HCT116 (cell line): ENCODE measurements at regions not wholly inside any gene's neighbourhood (a gene's known extent, or its start where the extent isn't known, plus 50 kb on each side); places are given as distances from the start of the nearest gene placed in this dataset.

ENCODE experiments used
- ATAC-seq: fragments of 200-7000 bp; cut with Tn5 transposase; 2 replicates; pipeline ENCODE4 v1.9.1; 2020; ENCODE audit warnings: mild to moderate bottlenecking, moderate library complexity
- BruUV-seq: library from RNA; stranded (reverse); fragments of 400-500 nt; replicated peaks from 2 replicates; lab custom pipeline; 2021; lab: Mats Ljungman, UMichigan
- CTCF ChIA-PET: fragments of 300-600 bp; sonication (Branson Sonifier 250); formaldehyde crosslinking; loops from one replicate; lab custom pipeline; 2021; ENCODE audit warnings: antibody characterized with exemption; lab: Charles Lee
- POLR2A ChIA-PET: fragments of 300-600, 350-600 bp; sonication (Branson Sonifier 250); formaldehyde crosslinking; loops from one replicate; lab custom pipeline; 2021; ENCODE audit warnings: antibody characterized with exemption; lab: Charles Lee
- RAD21 ChIA-PET, 2 experiments: fragments of 300-600 bp; sonication (Branson Sonifier 250); formaldehyde crosslinking; loops; one replicate each; lab custom pipeline; 2023; ENCODE audit warnings: low total read pairs in 2 of 2; ENCODE audit not compliant: uncharacterized antibody in 2 of 2, unreplicated experiment in 2 of 2, low non-redundant PET in 1 of 2; lab: Charles Lee
- DNase-seq: peaks from one replicate; pipeline ENCODE4 v3.0.0-alpha.2; 2010; ENCODE audit warnings: low read depth, low spot score
- H2AFZ ChIP-seq: fragments of 200-600 bp; shearing (Covaris generic), sonication (generic); 2 replicates; pipeline ENCODE4 v1.6.1; 2017; ENCODE audit warnings: low read depth, mixed run types, mixed read lengths, antibody characterized with exemption, low read length; ENCODE audit not compliant: poor library complexity, severe bottlenecking
- H3K27ac ChIP-seq: 2 replicates; pipeline ENCODE4 v1.5.1; 2012; ENCODE audit warnings: low read depth, low read length
- H3K27me3 ChIP-seq: fragments of 200-600 bp; sonication (generic); 2 replicates; pipeline ENCODE4 v1.6.1; 2016; ENCODE audit warnings: mixed run types, low read length, mixed read lengths; ENCODE audit not compliant: insufficient read depth
- H3K36me3 ChIP-seq, 2 experiments: fragments of 200-500 bp in 1 of 2; fragments of 200-600 bp in 1 of 2; sonication (Bioruptor generic) in 1 of 2; sonication (generic) in 1 of 2; 2 replicates each; pipeline versions ENCODE4 v1.5.1 to v1.6.1; 2014 to 2016; ENCODE audit warnings: low read length in 2 of 2, inconsistent platforms in 1 of 2, mixed read lengths in 1 of 2, mixed run types in 1 of 2; ENCODE audit not compliant: insufficient read depth in 2 of 2, control insufficient read depth in 1 of 2
- H3K4me1 ChIP-seq, 2 experiments: fragments of 200-600 bp in 1 of 2; sonication (generic) in 1 of 2; 2 replicates each; pipeline versions ENCODE4 v1.5.1 to v1.6.1; 2012 to 2017; ENCODE audit warnings: low read length in 2 of 2, inconsistent platforms in 1 of 2, mild to moderate bottlenecking in 1 of 2, mixed read lengths in 1 of 2, mixed run types in 1 of 2, moderate library complexity in 1 of 2; ENCODE audit not compliant: insufficient read depth in 2 of 2, control insufficient read depth in 1 of 2
- H3K4me2 ChIP-seq: fragments of 200-600 bp; sonication (generic); 2 replicates; pipeline ENCODE4 v1.6.1; 2017; ENCODE audit warnings: mixed run types, low read length, mixed read lengths
- H3K4me3 ChIP-seq, 2 experiments: fragments of 200-600 bp in 1 of 2; sonication (generic) in 1 of 2; replicated peaks in 1 of 2; 2 replicates each; pipeline ENCODE4 v1.5.1; 2011 to 2016; ENCODE audit warnings: low read length in 2 of 2, control low read depth in 1 of 2, low read depth in 1 of 2, mild to moderate bottlenecking in 1 of 2, mixed read lengths in 1 of 2, mixed run types in 1 of 2
- H3K79me2 ChIP-seq: fragments of 200-600 bp; sonication (generic); 2 replicates; pipeline ENCODE4 v1.6.1; 2017; ENCODE audit warnings: mild to moderate bottlenecking, mixed run types, low read length, moderate library complexity, mixed read lengths; ENCODE audit not compliant: insufficient read depth
- H3K9ac ChIP-seq: fragments of 200-600 bp; sonication (generic); 2 replicates; pipeline ENCODE4 v1.6.1; 2016; ENCODE audit warnings: low read length, mixed read lengths
- H3K9me2 ChIP-seq: fragments of 200-600 bp; sonication (generic), shearing (Covaris generic); 2 replicates; pipeline ENCODE4 v1.6.1; 2017; ENCODE audit warnings: mixed run types, mild to moderate bottlenecking, moderate library complexity; ENCODE audit not compliant: insufficient read depth
- H3K9me3 ChIP-seq, 2 experiments: fragments of 200-500 bp in 1 of 2; fragments of 200-600 bp in 1 of 2; sonication (Bioruptor generic) in 1 of 2; sonication (generic) in 1 of 2; 2 replicates each; pipeline ENCODE4 v1.6.1; 2014 to 2017; ENCODE audit warnings: low read length in 2 of 2, mixed read lengths in 2 of 2, inconsistent platforms in 1 of 2, low read depth in 1 of 2, mild to moderate bottlenecking in 1 of 2, mixed run types in 1 of 2, moderate library complexity in 1 of 2; ENCODE audit not compliant: control insufficient read depth in 1 of 2, insufficient read depth in 1 of 2
- H4K20me1 ChIP-seq: fragments of 200-600 bp; sonication (generic), shearing (Covaris generic); 2 replicates; pipeline ENCODE4 v1.6.1; 2017; ENCODE audit warnings: mixed run types, mild to moderate bottlenecking, moderate library complexity; ENCODE audit not compliant: insufficient read depth
- CBX3 ChIP-seq: IDR thresholded peaks from 2 replicates; pipeline ENCODE4 v1.6.1; 2012; ENCODE audit warnings: low read depth
- EZH2 ChIP-seq: fragments of 200-600 bp; sonication (generic); IDR thresholded peaks from 2 replicates; pipeline ENCODE4 v1.6.1; 2017; ENCODE audit warnings: antibody characterized with exemption, mixed run types
- FOSL1 ChIP-seq: IDR thresholded peaks from 2 replicates; pipeline ENCODE4 v1.6.1; 2012; ENCODE audit warnings: low read depth
- POLR2A ChIP-seq: IDR thresholded peaks from 2 replicates; pipeline ENCODE4 v1.7.0; 2011; ENCODE audit warnings: borderline replicate concordance; ENCODE audit not compliant: insufficient read depth, insufficient read length; ENCODE audit errors: extremely low read depth
- POLR2AphosphoS5 ChIP-seq: IDR thresholded peaks from 2 replicates; pipeline ENCODE4 v1.6.1; 2011; ENCODE audit warnings: mild to moderate bottlenecking, low read depth, low read length, moderate library complexity
- RAD21 ChIP-seq: IDR thresholded peaks from 2 replicates; pipeline ENCODE4 v1.6.1; 2012; ENCODE audit warnings: low read depth, mild to moderate bottlenecking
- SP1 ChIP-seq: IDR thresholded peaks from 2 replicates; pipeline ENCODE4 v1.6.1; 2012; ENCODE audit warnings: low read depth
- SRF ChIP-seq: IDR thresholded peaks from 2 replicates; pipeline ENCODE4 v1.6.1; 2012; ENCODE audit warnings: low read depth
- ZFX ChIP-seq: fragments of 450-650 bp; IDR thresholded peaks from 2 replicates; pipeline ENCODE4 v1.6.1; 2017
- intact Hi-C: fragments of 100-400 bp; cut with micrococcal nuclease; formaldehyde crosslinking; loops from 2 replicates; pipeline ENCODE4 v1.10.0; 2022
- TF ChIP-seq, protein P1 (sequence below): IDR thresholded peaks from 2 replicates; pipeline ENCODE4 v1.6.1; 2011; ENCODE audit warnings: mild to moderate bottlenecking, low read length, moderate library complexity; ENCODE audit not compliant: insufficient replicate concordance; ENCODE audit errors: extremely low read depth
- TF ChIP-seq, protein P2 (sequence below): IDR thresholded peaks from 2 replicates; pipeline ENCODE4 v1.6.1; 2012
- TF ChIP-seq, protein P3 (sequence below), 3 experiments: fragments of 200-600 bp in 1 of 3; sonication (generic) in 1 of 3; IDR thresholded peaks in 2 of 3; conservative IDR thresholded peaks in 1 of 3; 2 replicates each; pipeline ENCODE4 v1.5.1; 2012 to 2017; ENCODE audit warnings: low read depth in 2 of 3, low read length in 2 of 3, antibody characterized with exemption in 1 of 3, borderline replicate concordance in 1 of 3, control low read depth in 1 of 3, mild to moderate bottlenecking in 1 of 3, mixed read lengths in 1 of 3, mixed run types in 1 of 3, moderate library complexity in 1 of 3; ENCODE audit not compliant: insufficient read depth in 1 of 3

DNA sequence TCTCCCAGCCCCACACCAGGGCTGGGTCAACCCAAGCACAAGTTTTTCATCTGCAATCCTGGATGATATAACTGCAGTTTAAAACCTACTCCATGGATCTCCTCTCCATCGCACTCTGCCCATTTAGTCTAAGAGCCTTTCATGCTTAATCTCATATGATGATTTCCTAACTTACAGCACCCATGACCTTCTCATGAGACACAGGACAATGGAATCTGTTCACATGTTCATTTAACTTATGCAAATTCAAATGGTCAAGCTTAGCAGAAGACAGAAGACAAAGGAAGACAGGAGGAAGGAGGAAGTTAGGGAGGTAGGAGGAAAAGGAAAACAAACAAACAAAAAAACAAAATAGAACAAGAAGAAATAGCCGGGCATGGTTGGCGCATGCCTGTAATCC is 64.6 kb upstream of the PNMA1 start:
- H3K4me2 ChIP-seq: no peak overlapping the region
- intact Hi-C loops: no loop called here
- H3K9me3 ChIP-seq: no peaks in the 10 kb centered on the region
- no peaks in the 10 kb centered on the region for H3K36me3 ChIP-seq
- TF ChIP-seq, protein P1, sequence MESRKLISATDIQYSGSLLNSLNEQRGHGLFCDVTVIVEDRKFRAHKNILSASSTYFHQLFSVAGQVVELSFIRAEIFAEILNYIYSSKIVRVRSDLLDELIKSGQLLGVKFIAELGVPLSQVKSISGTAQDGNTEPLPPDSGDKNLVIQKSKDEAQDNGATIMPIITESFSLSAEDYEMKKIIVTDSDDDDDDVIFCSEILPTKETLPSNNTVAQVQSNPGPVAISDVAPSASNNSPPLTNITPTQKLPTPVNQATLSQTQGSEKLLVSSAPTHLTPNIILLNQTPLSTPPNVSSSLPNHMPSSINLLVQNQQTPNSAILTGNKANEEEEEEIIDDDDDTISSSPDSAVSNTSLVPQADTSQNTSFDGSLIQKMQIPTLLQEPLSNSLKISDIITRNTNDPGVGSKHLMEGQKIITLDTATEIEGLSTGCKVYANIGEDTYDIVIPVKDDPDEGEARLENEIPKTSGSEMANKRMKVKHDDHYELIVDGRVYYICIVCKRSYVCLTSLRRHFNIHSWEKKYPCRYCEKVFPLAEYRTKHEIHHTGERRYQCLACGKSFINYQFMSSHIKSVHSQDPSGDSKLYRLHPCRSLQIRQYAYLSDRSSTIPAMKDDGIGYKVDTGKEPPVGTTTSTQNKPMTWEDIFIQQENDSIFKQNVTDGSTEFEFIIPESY: no peak
- TF ChIP-seq ZFX (no peak), RAD21 (no peak), FOSL1 (no peak), POLR2AphosphoS5 (no peak), SRF (no peak), EZH2 (no peak), POLR2A (no peak), SP1 (no peak), CBX3 (no peak)
- TF ChIP-seq, protein P2, sequence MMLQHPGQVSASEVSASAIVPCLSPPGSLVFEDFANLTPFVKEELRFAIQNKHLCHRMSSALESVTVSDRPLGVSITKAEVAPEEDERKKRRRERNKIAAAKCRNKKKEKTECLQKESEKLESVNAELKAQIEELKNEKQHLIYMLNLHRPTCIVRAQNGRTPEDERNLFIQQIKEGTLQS: no peak
- TF ChIP-seq, protein P3, sequence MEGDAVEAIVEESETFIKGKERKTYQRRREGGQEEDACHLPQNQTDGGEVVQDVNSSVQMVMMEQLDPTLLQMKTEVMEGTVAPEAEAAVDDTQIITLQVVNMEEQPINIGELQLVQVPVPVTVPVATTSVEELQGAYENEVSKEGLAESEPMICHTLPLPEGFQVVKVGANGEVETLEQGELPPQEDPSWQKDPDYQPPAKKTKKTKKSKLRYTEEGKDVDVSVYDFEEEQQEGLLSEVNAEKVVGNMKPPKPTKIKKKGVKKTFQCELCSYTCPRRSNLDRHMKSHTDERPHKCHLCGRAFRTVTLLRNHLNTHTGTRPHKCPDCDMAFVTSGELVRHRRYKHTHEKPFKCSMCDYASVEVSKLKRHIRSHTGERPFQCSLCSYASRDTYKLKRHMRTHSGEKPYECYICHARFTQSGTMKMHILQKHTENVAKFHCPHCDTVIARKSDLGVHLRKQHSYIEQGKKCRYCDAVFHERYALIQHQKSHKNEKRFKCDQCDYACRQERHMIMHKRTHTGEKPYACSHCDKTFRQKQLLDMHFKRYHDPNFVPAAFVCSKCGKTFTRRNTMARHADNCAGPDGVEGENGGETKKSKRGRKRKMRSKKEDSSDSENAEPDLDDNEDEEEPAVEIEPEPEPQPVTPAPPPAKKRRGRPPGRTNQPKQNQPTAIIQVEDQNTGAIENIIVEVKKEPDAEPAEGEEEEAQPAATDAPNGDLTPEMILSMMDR (IDR thresholded peaks at IDR 0.05 in 2 of 3, conservative IDR thresholded peaks at IDR 0.05 in 1 of 3; ENCODE audit: borderline replicate concordance in 1 of 3, insufficient read depth in 1 of 3, low read depth in 2 of 3, low read length in 2 of 3): no peak
- TF ChIP-seq, all 23 proteins: peak for 0
- peaks cover 31% of the 10 kb centered on the region for H3K79me2 ChIP-seq
- DNase-seq (no peak), ATAC-seq (no peak)
- no peaks in the 10 kb centered on the region for H3K27me3 ChIP-seq
- H4K20me1 ChIP-seq: no peaks in the 10 kb centered on the region
- ChIA-PET CTCF (no interaction called here), RAD21 (no interaction called here), POLR2A (no interaction called here)
- H3K4me1 ChIP-seq: peaks cover 0 to 4% of the 10 kb centered on the region in 2 experiments; a peak in 2 of 4 replicates
- H2AFZ ChIP-seq: no peak overlapping the region
- H3K4me3 ChIP-seq: no peak overlapping the region
- H3K9me2 ChIP-seq: no peaks in the 10 kb centered on the region
- no peak overlapping the region for H3K9ac ChIP-seq
- H3K27ac ChIP-seq: no peak overlapping the region
- no TSS peak for BruUV-seq
